ENCODE measurements at regions not wholly inside any gene's neighbourhood (a gene's known extent, or its start where the extent isn't known, plus 50 kb on each side); places are given as distances from the start of the nearest gene placed in this dataset.

DNA sequence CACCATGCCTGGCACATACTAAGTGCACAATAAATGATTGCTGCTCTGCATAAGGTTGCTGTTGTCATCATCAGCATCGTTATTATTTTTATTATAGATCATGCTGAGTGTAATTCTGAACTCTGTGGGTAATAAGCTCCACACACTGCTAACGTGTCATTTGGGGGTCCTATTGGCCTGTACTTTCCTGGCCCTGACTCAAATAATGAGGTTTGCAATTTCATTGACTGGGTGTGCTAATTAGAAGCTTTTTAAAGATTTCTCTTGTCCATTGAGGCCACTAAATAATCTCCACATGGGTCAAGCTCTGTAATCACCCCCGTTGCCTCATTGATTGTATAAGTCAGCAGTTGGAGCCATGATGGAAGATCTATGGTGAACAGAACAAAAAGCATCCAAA lies 320.8 kb upstream of the TMPO start:
- H3K4me3 ChIP-seq (ENCODE audit: low read length), result no peak overlapping the region
- H3K9me3 ChIP-seq (ENCODE audit: control insufficient read depth, insufficient read depth, low read length), result no peaks in the 10 kb centered on the region
- intact Hi-C loops (cut with micrococcal nuclease), result no loop called here
- Mint-ChIP-seq H3K4me1 (no peaks in the 10 kb centered on the region), H3K9me3 (no peaks in the 10 kb centered on the region), H3K27ac (no peak overlapping the region), H3K27me3 (ENCODE audit: low read depth in 2 of 2) (no peaks in the 10 kb centered on the region), H3K36me3 (no peaks in the 10 kb centered on the region), H3K4me3 (no peak overlapping the region)
- TF ChIP-seq, protein P1, sequence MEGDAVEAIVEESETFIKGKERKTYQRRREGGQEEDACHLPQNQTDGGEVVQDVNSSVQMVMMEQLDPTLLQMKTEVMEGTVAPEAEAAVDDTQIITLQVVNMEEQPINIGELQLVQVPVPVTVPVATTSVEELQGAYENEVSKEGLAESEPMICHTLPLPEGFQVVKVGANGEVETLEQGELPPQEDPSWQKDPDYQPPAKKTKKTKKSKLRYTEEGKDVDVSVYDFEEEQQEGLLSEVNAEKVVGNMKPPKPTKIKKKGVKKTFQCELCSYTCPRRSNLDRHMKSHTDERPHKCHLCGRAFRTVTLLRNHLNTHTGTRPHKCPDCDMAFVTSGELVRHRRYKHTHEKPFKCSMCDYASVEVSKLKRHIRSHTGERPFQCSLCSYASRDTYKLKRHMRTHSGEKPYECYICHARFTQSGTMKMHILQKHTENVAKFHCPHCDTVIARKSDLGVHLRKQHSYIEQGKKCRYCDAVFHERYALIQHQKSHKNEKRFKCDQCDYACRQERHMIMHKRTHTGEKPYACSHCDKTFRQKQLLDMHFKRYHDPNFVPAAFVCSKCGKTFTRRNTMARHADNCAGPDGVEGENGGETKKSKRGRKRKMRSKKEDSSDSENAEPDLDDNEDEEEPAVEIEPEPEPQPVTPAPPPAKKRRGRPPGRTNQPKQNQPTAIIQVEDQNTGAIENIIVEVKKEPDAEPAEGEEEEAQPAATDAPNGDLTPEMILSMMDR (IDR thresholded peaks at IDR 0.05), result no peak
- no peak overlapping the region for H3K27ac ChIP-seq (ENCODE audit: low read length)
- H3K27me3 ChIP-seq (ENCODE audit: control insufficient read depth, insufficient read depth, low read length), result no peaks in the 10 kb centered on the region
- 79% methylated on average over 3 of the region's 3 CpGs for WGBS (ENCODE audit: insufficient coverage)
- H3K36me3 ChIP-seq (ENCODE audit: control insufficient read depth, insufficient read depth, low read length), result no peaks in the 10 kb centered on the region
- H3K4me1 ChIP-seq (ENCODE audit: control insufficient read depth, insufficient read depth, low read length), result no peaks in the 10 kb centered on the region
- DNase-seq (no peak), ATAC-seq (no peak)

- Histone ChIP-seq H3K36me3 (ENCODE audit: control insufficient read depth, insufficient read depth, low read length) (no peaks in the 10 kb centered on the region), H3K9me3 (ENCODE audit: control insufficient read depth, insufficient read depth, low read length) (no peaks in the 10 kb centered on the region), H3K4me3 (ENCODE audit: low read length) (no peak overlapping the region), H3K4me1 (ENCODE audit: control insufficient read depth, insufficient read depth, low read length) (no peaks in the 10 kb centered on the region), H3K27ac (ENCODE audit: low read length) (no peak overlapping the region), H3K27me3 (ENCODE audit: control insufficient read depth, insufficient read depth, low read length) (no peaks in the 10 kb centered on the region)
- no peak overlapping the region for H3K27ac Mint-ChIP-seq
- H3K4me3 Mint-ChIP-seq, result no peak overlapping the region
- intact Hi-C loops (cut with micrococcal nuclease), result no loop called here
- H3K4me1 Mint-ChIP-seq, result no peaks in the 10 kb centered on the region
- no peaks in the 10 kb centered on the region for H3K27me3 Mint-ChIP-seq (ENCODE audit: low read depth in 2 of 2)
- WGBS (ENCODE audit: insufficient coverage), result 70% methylated on average over 4 of the region's 4 CpGs
- no peaks in the 10 kb centered on the region for H3K36me3 Mint-ChIP-seq
- peaks cover 0 to 6% of the 10 kb centered on the region in 2 donors for H3K9me3 Mint-ChIP-seq
- ATAC-seq (no peak), DNase-seq (no peak)
- TF ChIP-seq, protein P1 (IDR thresholded peaks at IDR 0.05), result no peak
Observed at GRCh38 chr12:98198261-98198982, 317.0 kb upstream of the TMPO start.

GRCh38 chr12:98208816-98209215 lies 306.6 kb upstream of the TMPO start:
- Histone ChIP-seq H3K27me3 (ENCODE audit: control insufficient read depth, insufficient read depth, low read length) (no peaks in the 10 kb centered on the region), H3K27ac (ENCODE audit: low read length) (no peak overlapping the region), H3K4me3 (ENCODE audit: low read length) (no peak overlapping the region), H3K4me1 (ENCODE audit: control insufficient read depth, insufficient read depth, low read length) (no peaks in the 10 kb centered on the region), H3K36me3 (ENCODE audit: control insufficient read depth, insufficient read depth, low read length) (no peaks in the 10 kb centered on the region), H3K9me3 (ENCODE audit: control insufficient read depth, insufficient read depth, low read length) (no peaks in the 10 kb centered on the region)
- no peaks in the 10 kb centered on the region for H3K36me3 Mint-ChIP-seq
- no peak for DNase-seq
- ATAC-seq, result no peak
- TF ChIP-seq, protein P1 (IDR thresholded peaks at IDR 0.05), result no peak
- H3K4me3 Mint-ChIP-seq, result no peak overlapping the region
- intact Hi-C loops (cut with micrococcal nuclease), result no loop called here
- no peak overlapping the region for H3K27ac Mint-ChIP-seq
- 93% methylated on average over 7 of the region's 7 CpGs for WGBS (ENCODE audit: insufficient coverage)
- H3K4me1 Mint-ChIP-seq, result no peaks in the 10 kb centered on the region
- H3K9me3 Mint-ChIP-seq, result peaks cover 3 to 8% of the 10 kb centered on the region in 2 donors
- peaks cover 0 to 2% of the 10 kb centered on the region in 2 donors for H3K27me3 Mint-ChIP-seq (ENCODE audit: low read depth in 2 of 2)
